Karpas-422 (cell line): ENCODE measurements at regions not wholly inside any gene's neighbourhood (a gene's known extent, or its start where the extent isn't known, plus 50 kb on each side); places are given as distances from the start of the nearest gene placed in this dataset.

Experiments used
- DNase-seq: peaks from one replicate; pipeline ENCODE4 v3.0.0-alpha.2; 2015
- H2AFZ ChIP-seq: fragments of 200-600 bp; sonication (generic); 2 replicates; pipeline ENCODE4 v1.6.1; 2014; ENCODE audit warnings: antibody characterized with exemption, low read length, mixed read lengths
- H3K27ac ChIP-seq: fragments of 200-600 bp; sonication (generic); 2 replicates; pipeline ENCODE4 v1.5.1; 2014; ENCODE audit warnings: mild to moderate bottlenecking, low read length, moderate library complexity
- H3K27me3 ChIP-seq: fragments of 200-600 bp; sonication (generic); 2 replicates; pipeline ENCODE4 v1.6.1; 2014; ENCODE audit warnings: low read length, mixed read lengths
- H3K36me3 ChIP-seq: fragments of 200-600 bp; sonication (generic); 2 replicates; pipeline ENCODE4 v1.6.1; 2014; ENCODE audit warnings: low read length, mixed read lengths; ENCODE audit not compliant: insufficient read depth
- H3K4me1 ChIP-seq: fragments of 200-600 bp; sonication (generic); 2 replicates; pipeline ENCODE4 v1.6.1; 2014; ENCODE audit warnings: mild to moderate bottlenecking, low read length, mixed read lengths
- H3K4me2 ChIP-seq: fragments of 200-600 bp; sonication (generic); 2 replicates; pipeline ENCODE4 v1.6.1; 2014; ENCODE audit warnings: low read length, low read depth, mild to moderate bottlenecking; ENCODE audit not compliant: poor library complexity, severe bottlenecking
- H3K4me3 ChIP-seq: fragments of 200-600 bp; sonication (generic); 2 replicates; pipeline ENCODE4 v1.5.1; 2014; ENCODE audit warnings: mild to moderate bottlenecking, antibody characterized with exemption, low read length, mixed read lengths
- H3K79me2 ChIP-seq: fragments of 200-600 bp; sonication (generic); 2 replicates; pipeline ENCODE4 v1.6.1; 2014; ENCODE audit warnings: mild to moderate bottlenecking, low read length, mixed read lengths
- H3K9ac ChIP-seq: fragments of 200-600 bp; sonication (generic); 2 replicates; pipeline ENCODE4 v1.6.0; 2014; ENCODE audit warnings: low read length
- H3K9me2 ChIP-seq: fragments of 200-600 bp; sonication (generic), shearing (Covaris generic); replicated peaks from 2 replicates; pipeline ENCODE4 v1.6.0; 2014; ENCODE audit warnings: mild to moderate bottlenecking, low read length, moderate library complexity; ENCODE audit not compliant: insufficient read depth
- H3K9me3 ChIP-seq: fragments of 300-700, 200-600 bp; sonication (generic); 2 replicates; pipeline ENCODE4 v1.6.1; 2014; ENCODE audit warnings: low read length, mixed read lengths
- H4K20me1 ChIP-seq: fragments of 200-600 bp; sonication (generic); 2 replicates; pipeline ENCODE4 v1.6.1; 2014; ENCODE audit warnings: mild to moderate bottlenecking, antibody characterized with exemption, low read length, low read depth; ENCODE audit not compliant: insufficient read depth

GRCh38 chr10:2256241-2256640 is 518.9 kb upstream of the ADARB2 start:
- Histone ChIP-seq H3K9me3 (no peaks in the 10 kb centered on the region), H3K27me3 (no peaks in the 10 kb centered on the region), H3K79me2 (no peaks in the 10 kb centered on the region)

GRCh38 chr10:2252096-2252495 is 514.8 kb upstream of the ADARB2 start:
- no peak overlapping the region for H3K9ac ChIP-seq
- no peak overlapping the region for H3K4me3 ChIP-seq
- H2AFZ ChIP-seq: no peak overlapping the region
- H3K4me1 ChIP-seq: no peaks in the 10 kb centered on the region
- H3K9me3 ChIP-seq: no peaks in the 10 kb centered on the region
- no peaks in the 10 kb centered on the region for H3K27me3 ChIP-seq
- no peaks in the 10 kb centered on the region for H3K9me2 ChIP-seq
- no peak overlapping the region for H3K27ac ChIP-seq
- no peaks in the 10 kb centered on the region for H3K79me2 ChIP-seq
- no peaks in the 10 kb centered on the region for H4K20me1 ChIP-seq
- no peak for DNase-seq
- H3K4me2 ChIP-seq: no peak overlapping the region
- H3K36me3 ChIP-seq: no peaks in the 10 kb centered on the region

More at GRCh38 chr10:2256241-2256640, 518.9 kb upstream of the ADARB2 start:
- no peaks in the 10 kb centered on the region for H4K20me1 ChIP-seq
- DNase-seq: no peak
- no peak overlapping the region for H2AFZ ChIP-seq
- no peak overlapping the region for H3K4me2 ChIP-seq
- no peak overlapping the region for H3K9ac ChIP-seq
- H3K4me1 ChIP-seq: no peaks in the 10 kb centered on the region
- no peaks in the 10 kb centered on the region for H3K36me3 ChIP-seq
- no peaks in the 10 kb centered on the region for H3K9me2 ChIP-seq
- no peak overlapping the region for H3K27ac ChIP-seq
- no peak overlapping the region for H3K4me3 ChIP-seq

GRCh38 chr10:2251631-2252030 is 514.3 kb upstream of the ADARB2 start:
- Histone ChIP-seq H3K4me1 (no peaks in the 10 kb centered on the region), H4K20me1 (no peaks in the 10 kb centered on the region), H3K36me3 (no peaks in the 10 kb centered on the region), H2AFZ (no peak overlapping the region), H3K4me2 (no peak overlapping the region), H3K27ac (no peak overlapping the region), H3K79me2 (no peaks in the 10 kb centered on the region), H3K4me3 (no peak overlapping the region), H3K27me3 (no peaks in the 10 kb centered on the region), H3K9ac (no peak overlapping the region), H3K9me3 (no peaks in the 10 kb centered on the region), H3K9me2 (no peaks in the 10 kb centered on the region)
- DNase-seq: no peak

GRCh38 chr10:2246747-2247146 is 509.4 kb upstream of the ADARB2 start:
- no peaks in the 10 kb centered on the region for H3K9me3 ChIP-seq
- H3K4me1 ChIP-seq: no peaks in the 10 kb centered on the region
- H3K27me3 ChIP-seq: no peaks in the 10 kb centered on the region
- no peaks in the 10 kb centered on the region for H3K36me3 ChIP-seq
- H3K79me2 ChIP-seq: no peaks in the 10 kb centered on the region
- H3K9ac ChIP-seq: no peak overlapping the region
- no peak for DNase-seq
- H2AFZ ChIP-seq: no peak overlapping the region
- no peak overlapping the region for H3K4me2 ChIP-seq
- no peaks in the 10 kb centered on the region for H4K20me1 ChIP-seq
- H3K4me3 ChIP-seq: no peak overlapping the region
- H3K9me2 ChIP-seq: no peaks in the 10 kb centered on the region
- H3K27ac ChIP-seq: no peak overlapping the region

GRCh38 chr10:2245580-2245979 is 508.3 kb upstream of the ADARB2 start:
- Histone ChIP-seq H3K9ac (no peak overlapping the region), H4K20me1 (no peaks in the 10 kb centered on the region), H3K79me2 (no peaks in the 10 kb centered on the region), H3K9me3 (no peaks in the 10 kb centered on the region), H3K9me2 (no peaks in the 10 kb centered on the region), H3K4me1 (no peaks in the 10 kb centered on the region), H3K4me3 (no peak overlapping the region), H3K36me3 (no peaks in the 10 kb centered on the region), H3K4me2 (no peak overlapping the region), H3K27me3 (no peaks in the 10 kb centered on the region), H2AFZ (no peak overlapping the region), H3K27ac (no peak overlapping the region)
- no peak for DNase-seq

- H3K9me3 ChIP-seq: no peaks in the 10 kb centered on the region
- H3K27me3 ChIP-seq: no peaks in the 10 kb centered on the region
- H3K9me2 ChIP-seq: no peaks in the 10 kb centered on the region
- H3K9ac ChIP-seq: no peak overlapping the region
- DNase-seq: no peak
- H2AFZ ChIP-seq: no peak overlapping the region
- no peaks in the 10 kb centered on the region for H3K79me2 ChIP-seq
- no peak overlapping the region for H3K27ac ChIP-seq
- H3K4me1 ChIP-seq: no peaks in the 10 kb centered on the region
- H3K4me3 ChIP-seq: no peak overlapping the region
- no peaks in the 10 kb centered on the region for H3K36me3 ChIP-seq
- H4K20me1 ChIP-seq: no peaks in the 10 kb centered on the region
- no peak overlapping the region for H3K4me2 ChIP-seq
Measured at GRCh38 chr10:2244471-2244870, 507.1 kb upstream of the ADARB2 start.

GRCh38 chr10:2236876-2237275 is 499.6 kb upstream of the ADARB2 start:
- no peaks in the 10 kb centered on the region for H3K9me3 ChIP-seq
- DNase-seq: no peak
- no peak overlapping the region for H3K27ac ChIP-seq
- no peaks in the 10 kb centered on the region for H3K79me2 ChIP-seq
- H3K9me2 ChIP-seq: no peaks in the 10 kb centered on the region
- no peaks in the 10 kb centered on the region for H3K36me3 ChIP-seq
- no peak overlapping the region for H3K9ac ChIP-seq
- H4K20me1 ChIP-seq: no peaks in the 10 kb centered on the region
- H3K27me3 ChIP-seq: no peaks in the 10 kb centered on the region
- no peak overlapping the region for H3K4me2 ChIP-seq
- H2AFZ ChIP-seq: no peak overlapping the region
- no peak overlapping the region for H3K4me3 ChIP-seq
- no peaks in the 10 kb centered on the region for H3K4me1 ChIP-seq

GRCh38 chr10:2232479-2232878 is 495.2 kb upstream of the ADARB2 start:
- no peaks in the 10 kb centered on the region for H4K20me1 ChIP-seq
- H3K9ac ChIP-seq: no peak overlapping the region
- no peak overlapping the region for H3K4me2 ChIP-seq
- no peak overlapping the region for H3K4me3 ChIP-seq
- H3K9me2 ChIP-seq: no peaks in the 10 kb centered on the region
- no peaks in the 10 kb centered on the region for H3K36me3 ChIP-seq
- H3K9me3 ChIP-seq: no peaks in the 10 kb centered on the region
- H3K79me2 ChIP-seq: no peaks in the 10 kb centered on the region
- no peaks in the 10 kb centered on the region for H3K27me3 ChIP-seq
- no peak for DNase-seq
- no peak overlapping the region for H2AFZ ChIP-seq
- no peaks in the 10 kb centered on the region for H3K4me1 ChIP-seq
- no peak overlapping the region for H3K27ac ChIP-seq

- H3K27me3 ChIP-seq: no peaks in the 10 kb centered on the region
- H3K4me2 ChIP-seq: no peak overlapping the region
- no peaks in the 10 kb centered on the region for H3K9me2 ChIP-seq
- H3K9ac ChIP-seq: no peak overlapping the region
- H3K9me3 ChIP-seq: no peaks in the 10 kb centered on the region
- no peaks in the 10 kb centered on the region for H4K20me1 ChIP-seq
- H3K36me3 ChIP-seq: no peaks in the 10 kb centered on the region
- no peak overlapping the region for H3K4me3 ChIP-seq
- H3K27ac ChIP-seq: no peak overlapping the region
- H3K79me2 ChIP-seq: no peaks in the 10 kb centered on the region
- no peak for DNase-seq
- H2AFZ ChIP-seq: no peak overlapping the region
- H3K4me1 ChIP-seq: no peaks in the 10 kb centered on the region
Measured at GRCh38 chr10:2230478-2230877, 493.2 kb upstream of the ADARB2 start.
